ENCODE measurements at regions not wholly inside any gene's neighbourhood (a gene's known extent, or its start where the extent isn't known, plus 50 kb on each side); places are given as distances from the start of the nearest gene placed in this dataset.

DNA sequence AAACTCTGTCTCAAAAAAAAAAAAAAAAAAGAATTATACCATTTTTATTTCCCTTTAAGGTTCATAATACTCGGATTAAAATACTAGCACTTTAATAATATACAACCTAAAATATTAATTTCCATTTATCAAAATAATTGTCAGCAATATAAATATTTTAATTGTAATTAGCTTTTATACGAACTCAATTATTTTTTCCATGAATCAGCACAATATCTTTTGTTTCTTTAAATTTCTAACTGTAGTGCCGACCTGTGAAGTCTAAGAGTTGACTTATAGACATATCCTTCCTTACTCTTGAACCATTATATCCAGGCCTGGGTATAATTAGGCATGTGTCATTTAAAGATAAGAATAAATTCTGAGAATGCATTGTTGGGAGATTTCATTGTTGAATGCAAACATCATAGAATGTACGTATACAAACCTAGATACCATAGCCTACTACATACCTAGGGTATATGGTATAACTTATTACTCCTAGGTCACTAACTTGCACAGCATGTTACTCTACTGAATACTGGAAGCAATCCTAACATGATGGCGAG lies 996.7 kb upstream of the TMPRSS15 start:
- TF ChIP-seq, protein P1, sequence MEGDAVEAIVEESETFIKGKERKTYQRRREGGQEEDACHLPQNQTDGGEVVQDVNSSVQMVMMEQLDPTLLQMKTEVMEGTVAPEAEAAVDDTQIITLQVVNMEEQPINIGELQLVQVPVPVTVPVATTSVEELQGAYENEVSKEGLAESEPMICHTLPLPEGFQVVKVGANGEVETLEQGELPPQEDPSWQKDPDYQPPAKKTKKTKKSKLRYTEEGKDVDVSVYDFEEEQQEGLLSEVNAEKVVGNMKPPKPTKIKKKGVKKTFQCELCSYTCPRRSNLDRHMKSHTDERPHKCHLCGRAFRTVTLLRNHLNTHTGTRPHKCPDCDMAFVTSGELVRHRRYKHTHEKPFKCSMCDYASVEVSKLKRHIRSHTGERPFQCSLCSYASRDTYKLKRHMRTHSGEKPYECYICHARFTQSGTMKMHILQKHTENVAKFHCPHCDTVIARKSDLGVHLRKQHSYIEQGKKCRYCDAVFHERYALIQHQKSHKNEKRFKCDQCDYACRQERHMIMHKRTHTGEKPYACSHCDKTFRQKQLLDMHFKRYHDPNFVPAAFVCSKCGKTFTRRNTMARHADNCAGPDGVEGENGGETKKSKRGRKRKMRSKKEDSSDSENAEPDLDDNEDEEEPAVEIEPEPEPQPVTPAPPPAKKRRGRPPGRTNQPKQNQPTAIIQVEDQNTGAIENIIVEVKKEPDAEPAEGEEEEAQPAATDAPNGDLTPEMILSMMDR (IDR thresholded peaks at IDR 0.05): no peak
- TF ChIP-seq POLR2A (IDR thresholded peaks at IDR 0.05): no peak
